Loucy (cell line): ENCODE measurements at regions not wholly inside any gene's neighbourhood (a gene's known extent, or its start where the extent isn't known, plus 50 kb on each side); places are given as distances from the start of the nearest gene placed in this dataset.

Experiments used
- H2AFZ ChIP-seq: fragments of 200-600 bp; sonication (generic); 2 replicates; pipeline ENCODE4 v1.6.0; 2016; ENCODE audit warnings: antibody characterized with exemption, mild to moderate bottlenecking, low read length, moderate library complexity
- H3F3A ChIP-seq: fragments of 200-600 bp; 2 replicates; pipeline ENCODE4 v1.6.0; 2016; ENCODE audit warnings: antibody characterized with exemption, low read depth, mild to moderate bottlenecking
- H3K27me3 ChIP-seq: fragments of 200-600 bp; sonication (generic); 2 replicates; pipeline ENCODE4 v1.6.1; 2014; ENCODE audit warnings: low read length, mild to moderate bottlenecking; ENCODE audit not compliant: insufficient read depth, poor library complexity, severe bottlenecking
- H3K36me3 ChIP-seq: fragments of 200-600 bp; sonication (generic); 2 replicates; pipeline ENCODE4 v1.6.1; 2016; ENCODE audit warnings: low read length; ENCODE audit not compliant: insufficient read depth
- H3K4me1 ChIP-seq: fragments of 200-600 bp; sonication (generic); 2 replicates; pipeline ENCODE4 v1.5.1; 2014; ENCODE audit warnings: low read length, mild to moderate bottlenecking; ENCODE audit not compliant: insufficient read depth, poor library complexity, severe bottlenecking
- H3K4me2 ChIP-seq: fragments of 200-600 bp; sonication (generic); 2 replicates; pipeline ENCODE4 v1.6.0; 2014; ENCODE audit warnings: antibody characterized with exemption, low read length, low read depth, mild to moderate bottlenecking; ENCODE audit not compliant: poor library complexity, severe bottlenecking
- H3K4me3 ChIP-seq: fragments of 200-600 bp; sonication (generic); 2 replicates; pipeline ENCODE4 v1.5.1; 2014; ENCODE audit warnings: low read length, mild to moderate bottlenecking, mixed read lengths; ENCODE audit not compliant: poor library complexity, severe bottlenecking
- H3K79me2 ChIP-seq: fragments of 200-600 bp; sonication (generic); 2 replicates; pipeline ENCODE4 v1.6.1; 2014; ENCODE audit warnings: low read length; ENCODE audit not compliant: insufficient read depth
- H3K9ac ChIP-seq: fragments of 200-600 bp; sonication (generic); 2 replicates; pipeline ENCODE4 v1.6.0; 2014; ENCODE audit warnings: mild to moderate bottlenecking, low read depth, low read length, moderate library complexity; ENCODE audit not compliant: poor library complexity, severe bottlenecking
- H3K9me2 ChIP-seq: fragments of 200-600 bp; sonication (generic); replicated peaks from 2 replicates; pipeline ENCODE4 v1.6.1; 2016; ENCODE audit warnings: low read depth, low read length, mixed read lengths
- H3K9me3 ChIP-seq: fragments of 200-600 bp; sonication (generic); 2 replicates; pipeline ENCODE4 v1.6.1; 2014; ENCODE audit warnings: mild to moderate bottlenecking, antibody characterized with exemption, low read length, low read depth; ENCODE audit not compliant: insufficient read depth
- H4K20me1 ChIP-seq: fragments of 200-600 bp; sonication (generic); 2 replicates; pipeline ENCODE4 v1.6.0; 2014; ENCODE audit warnings: antibody characterized with exemption, low read length, mild to moderate bottlenecking; ENCODE audit not compliant: insufficient read depth, poor library complexity, severe bottlenecking
- EZH2phosphoT487 ChIP-seq: fragments of 200-600 bp; IDR thresholded peaks from 2 replicates; pipeline ENCODE4 v1.6.1; 2018; ENCODE audit warnings: antibody characterized with exemption, mild to moderate bottlenecking, moderate library complexity, borderline replicate concordance
- TF ChIP-seq, protein P1 (sequence below): fragments of 200-600 bp; sonication (generic); conservative IDR thresholded peaks from 2 replicates; pipeline ENCODE4 v1.5.1; 2014; ENCODE audit warnings: mild to moderate bottlenecking, antibody characterized with exemption, low read length

DNA sequence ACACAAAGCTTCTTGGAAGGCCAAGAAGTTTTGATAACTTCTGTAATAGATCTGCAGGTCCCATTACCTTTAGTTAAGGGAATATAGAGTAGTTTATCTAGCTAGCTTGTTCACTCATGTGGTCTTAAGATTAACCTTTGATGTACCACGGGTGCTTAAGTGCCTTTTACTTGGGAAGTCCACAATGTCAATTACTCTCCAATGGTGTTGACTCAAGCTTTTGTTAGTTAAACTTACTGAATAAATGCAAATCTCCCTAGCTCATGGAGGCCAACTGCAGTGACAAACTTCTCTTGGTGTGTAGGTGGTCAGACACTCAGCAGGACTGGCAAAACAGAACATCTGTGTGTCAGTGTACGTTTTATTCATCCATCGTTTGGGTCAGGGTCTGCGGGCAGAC lies 501.5 kb downstream of the ELAVL2 start:
- Histone ChIP-seq H3K27me3 (no peaks in the 10 kb centered on the region), H3K4me1 (no peaks in the 10 kb centered on the region), H3K4me3 (no peak overlapping the region), H3K4me2 (no peak overlapping the region), H2AFZ (no peak overlapping the region), H4K20me1 (no peaks in the 10 kb centered on the region), H3K9me2 (no peaks in the 10 kb centered on the region), H3K9ac (no peak overlapping the region), H3K36me3 (no peaks in the 10 kb centered on the region), H3K79me2 (no peaks in the 10 kb centered on the region), H3F3A (no peaks in the 10 kb centered on the region), H3K9me3 (no peaks in the 10 kb centered on the region)
- TF ChIP-seq, protein P1, sequence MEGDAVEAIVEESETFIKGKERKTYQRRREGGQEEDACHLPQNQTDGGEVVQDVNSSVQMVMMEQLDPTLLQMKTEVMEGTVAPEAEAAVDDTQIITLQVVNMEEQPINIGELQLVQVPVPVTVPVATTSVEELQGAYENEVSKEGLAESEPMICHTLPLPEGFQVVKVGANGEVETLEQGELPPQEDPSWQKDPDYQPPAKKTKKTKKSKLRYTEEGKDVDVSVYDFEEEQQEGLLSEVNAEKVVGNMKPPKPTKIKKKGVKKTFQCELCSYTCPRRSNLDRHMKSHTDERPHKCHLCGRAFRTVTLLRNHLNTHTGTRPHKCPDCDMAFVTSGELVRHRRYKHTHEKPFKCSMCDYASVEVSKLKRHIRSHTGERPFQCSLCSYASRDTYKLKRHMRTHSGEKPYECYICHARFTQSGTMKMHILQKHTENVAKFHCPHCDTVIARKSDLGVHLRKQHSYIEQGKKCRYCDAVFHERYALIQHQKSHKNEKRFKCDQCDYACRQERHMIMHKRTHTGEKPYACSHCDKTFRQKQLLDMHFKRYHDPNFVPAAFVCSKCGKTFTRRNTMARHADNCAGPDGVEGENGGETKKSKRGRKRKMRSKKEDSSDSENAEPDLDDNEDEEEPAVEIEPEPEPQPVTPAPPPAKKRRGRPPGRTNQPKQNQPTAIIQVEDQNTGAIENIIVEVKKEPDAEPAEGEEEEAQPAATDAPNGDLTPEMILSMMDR = no peak
- TF ChIP-seq EZH2phosphoT487 = no peak

DNA sequence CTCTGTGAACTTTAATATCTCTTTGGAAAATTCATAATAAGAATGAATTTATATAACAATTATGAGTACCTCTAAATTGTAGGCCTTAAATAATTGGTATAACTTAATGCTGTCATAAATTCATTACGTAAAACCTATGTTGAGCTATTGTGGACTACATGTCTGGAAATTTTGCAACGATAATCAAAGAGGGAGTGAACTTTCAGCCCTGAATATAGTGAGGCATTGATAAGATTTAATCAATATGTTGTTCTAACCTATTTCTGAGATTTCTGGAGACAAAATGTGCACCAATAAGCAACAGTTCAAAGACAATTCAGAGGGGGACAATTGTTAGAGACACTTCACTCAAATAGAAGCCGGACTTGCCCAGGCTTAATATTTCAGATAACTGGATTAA lies 499.4 kb downstream of the ELAVL2 start:
- no peak overlapping the region for H3K4me2 ChIP-seq
- TF ChIP-seq EZH2phosphoT487 = no peak
- TF ChIP-seq, protein P1 = no peak
- no peaks in the 10 kb centered on the region; the same call in 1 of the 2 replicates for H3K9me2 ChIP-seq
- H3K36me3 ChIP-seq = no peaks in the 10 kb centered on the region
- no peaks in the 10 kb centered on the region for H3K4me1 ChIP-seq
- H4K20me1 ChIP-seq = no peaks in the 10 kb centered on the region
- no peaks in the 10 kb centered on the region for H3K27me3 ChIP-seq
- no peaks in the 10 kb centered on the region for H3F3A ChIP-seq
- H3K79me2 ChIP-seq = no peaks in the 10 kb centered on the region
- H3K9ac ChIP-seq = no peak overlapping the region
- no peak overlapping the region for H3K4me3 ChIP-seq
- H2AFZ ChIP-seq = no peak overlapping the region
- no peaks in the 10 kb centered on the region for H3K9me3 ChIP-seq

DNA sequence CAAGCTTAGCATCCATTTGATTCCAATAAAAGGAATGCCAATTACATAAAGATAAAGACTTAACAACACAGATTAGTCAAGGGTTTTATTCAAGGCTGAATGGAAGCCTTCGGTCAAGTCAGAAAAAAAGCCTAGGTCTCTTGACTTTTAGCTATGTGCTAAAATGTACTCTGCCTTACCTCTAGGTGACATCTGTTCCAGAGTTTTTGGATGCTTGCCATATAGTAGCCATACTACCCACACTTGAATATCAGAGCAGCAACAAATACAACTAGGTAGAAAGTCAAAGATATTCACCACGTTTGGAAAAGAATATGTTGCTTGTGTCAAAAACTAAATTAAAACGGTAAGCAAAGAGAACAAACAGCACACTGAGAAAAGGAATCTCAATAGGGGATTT lies 484.7 kb downstream of the ELAVL2 start:
- TF ChIP-seq, protein P1 = no peak
- Histone ChIP-seq H3K4me1 (no peaks in the 10 kb centered on the region), H3K4me3 (no peak overlapping the region), H2AFZ (no peak overlapping the region), H4K20me1 (no peaks in the 10 kb centered on the region), H3K79me2 (no peaks in the 10 kb centered on the region), H3K27me3 (no peaks in the 10 kb centered on the region), H3K9ac (no peak overlapping the region), H3K36me3 (no peaks in the 10 kb centered on the region), H3K4me2 (no peak overlapping the region), H3K9me2 (no peaks in the 10 kb centered on the region), H3F3A (no peaks in the 10 kb centered on the region), H3K9me3 (no peaks in the 10 kb centered on the region)
